GM19324 (cell line): ENCODE measurements at regions not wholly inside any gene's neighbourhood (a gene's known extent, or its start where the extent isn't known, plus 50 kb on each side); places are given as distances from the start of the nearest gene placed in this dataset.
"Not testable (repeated sequence)": the region's sequence is repeated elsewhere in the genome, so short reads cannot be mapped to it uniquely, and the experiment has no call there.

Experiments
- ATAC-seq: cut with Tn5 transposase; IDR thresholded peaks from one replicate; pipeline ENCODE4 v1.9.1; 2021; ENCODE audit warnings: mild to moderate bottlenecking, moderate library complexity; ENCODE audit not compliant: unreplicated experiment, low FRiP score

GRCh38 chr4:9702019-9702418, 79.4 kb upstream of the DRD5 start:
- not testable (repeated sequence) for ATAC-seq

DNA sequence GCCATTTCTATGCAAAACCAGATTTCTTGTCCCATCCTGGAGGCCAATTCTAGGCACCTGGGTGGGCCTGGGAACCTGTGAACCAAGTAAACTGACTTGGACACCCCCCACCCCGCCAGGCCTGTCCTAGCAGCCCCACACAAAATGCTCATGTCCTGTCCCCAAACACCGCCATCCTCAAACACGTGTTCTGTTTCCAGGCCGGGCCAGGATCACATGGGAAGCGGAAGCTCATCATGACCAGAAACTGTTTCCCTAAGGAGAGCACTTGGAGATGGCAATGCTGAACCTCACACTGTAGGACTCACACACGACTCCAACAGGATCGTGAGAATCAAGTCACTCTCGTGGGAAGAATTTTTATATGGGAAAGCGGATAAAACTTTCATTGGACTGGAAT, 78.7 kb upstream of the DRD5 start:
- ATAC-seq = not testable (repeated sequence)

DNA sequence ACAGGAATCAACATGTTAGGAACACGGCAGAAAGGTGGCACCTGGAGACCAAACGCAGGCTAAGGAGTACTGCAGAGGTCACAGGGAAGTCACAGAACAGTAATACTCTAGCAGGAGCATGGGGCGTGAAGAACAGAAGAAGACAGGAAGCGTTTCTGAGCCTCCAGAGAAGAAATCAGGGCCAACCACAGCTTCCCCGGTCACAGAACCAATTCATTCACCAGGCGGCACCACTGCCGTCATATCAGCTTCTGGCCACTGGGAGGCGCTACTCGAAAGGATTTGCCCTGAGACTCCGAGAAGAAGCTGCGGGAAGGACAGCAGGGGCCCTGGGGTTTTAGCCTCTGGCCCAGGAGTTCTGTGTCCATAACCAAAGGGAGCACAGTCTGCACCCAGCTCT, 78.0 kb upstream of the DRD5 start:
- no peak for ATAC-seq

- ATAC-seq = not testable (repeated sequence)
These were observed 77.3 kb upstream of the DRD5 start for GRCh38 chr4:9704126-9704525.

GRCh38 chr4:9704551-9705332, 76.7 kb upstream of the DRD5 start:
- ATAC-seq = no peak

DNA sequence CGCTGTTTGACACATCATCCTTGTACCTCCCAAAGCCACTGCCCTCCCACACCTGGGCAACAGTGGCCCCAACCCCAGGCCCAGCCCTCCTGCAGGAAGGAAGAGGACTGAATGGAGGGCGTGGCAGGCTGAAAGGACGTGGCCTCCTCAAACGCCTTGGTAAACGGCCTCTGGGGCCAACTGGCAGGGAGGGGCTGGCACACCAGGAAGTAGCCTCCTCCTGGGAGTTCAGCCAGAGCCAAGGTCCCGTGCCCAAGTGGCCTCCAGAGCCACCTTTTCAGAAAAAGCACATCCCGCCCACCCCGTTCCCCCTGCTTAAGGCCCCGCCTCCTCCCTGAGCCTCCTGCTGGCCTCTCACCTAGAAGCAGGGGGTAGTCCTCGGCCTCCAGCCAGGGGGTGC, 74.2 kb upstream of the DRD5 start:
- not testable (repeated sequence) for ATAC-seq

GRCh38 chr4:9707936-9708335, 73.5 kb upstream of the DRD5 start:
- not testable (repeated sequence) for ATAC-seq

DNA sequence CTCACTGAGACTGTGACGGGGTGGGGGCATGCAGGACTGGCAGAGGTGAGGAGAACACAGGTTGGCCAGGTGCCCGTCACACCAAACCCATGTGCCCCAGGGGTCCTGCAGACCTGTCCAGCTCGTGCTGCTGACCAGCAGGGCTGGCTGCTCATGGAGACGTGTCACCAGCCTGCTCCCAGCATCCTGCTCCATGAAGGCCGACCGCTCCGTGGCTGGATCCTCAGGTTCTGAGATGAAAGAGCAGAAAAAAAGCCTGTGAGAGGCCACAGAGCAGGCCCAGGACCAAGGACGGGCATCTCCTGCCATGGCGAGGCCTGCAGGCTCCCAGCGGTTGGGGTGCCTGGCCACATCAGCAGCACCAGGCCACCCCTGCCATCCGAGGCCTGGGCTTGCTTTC, 71.7 kb upstream of the DRD5 start:
- ATAC-seq = no peak

GRCh38 chr4:9715271-9715670, 66.2 kb upstream of the DRD5 start:
- ATAC-seq = not testable (repeated sequence)

DNA sequence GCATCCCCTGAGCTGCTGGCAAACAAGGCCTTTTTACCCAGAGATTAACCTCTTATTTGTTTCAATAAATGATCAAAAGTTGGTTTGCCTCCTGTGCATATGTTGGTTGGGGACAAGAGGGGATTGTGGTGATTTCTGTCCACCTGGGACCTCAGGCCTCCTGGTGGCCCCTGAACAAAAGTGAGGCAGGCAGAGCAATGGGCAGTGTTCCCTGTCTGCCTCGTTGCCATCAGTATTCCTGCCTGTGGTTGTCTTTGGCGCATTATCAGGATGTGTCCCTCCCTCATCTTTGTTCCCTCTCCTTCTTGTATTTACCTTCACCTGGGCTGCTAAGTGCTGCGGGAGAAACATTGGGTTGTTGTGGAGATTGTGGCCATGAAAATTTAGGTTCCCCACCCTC, 65.3 kb upstream of the DRD5 start:
- no peak for ATAC-seq

GRCh38 chr4:9718246-9718939, 63.0 kb upstream of the DRD5 start:
- ATAC-seq = not testable (repeated sequence)

- not testable (repeated sequence) for ATAC-seq
These were observed 59.3 kb upstream of the DRD5 start for GRCh38 chr4:9722131-9722530.
